ENCODE measurements at regions not wholly inside any gene's neighbourhood (a gene's known extent, or its start where the extent isn't known, plus 50 kb on each side); places are given as distances from the start of the nearest gene placed in this dataset.

- no peak for FAIRE-seq
These were observed 1031.0 kb upstream of the PCDH9 start for GRCh38 chr13:68261105-68261504.

GRCh38 chr13:68257111-68257842 lies 1027.1 kb upstream of the PCDH9 start:
- FAIRE-seq: no peak

GRCh38 chr13:68254151-68254550 lies 1024.0 kb upstream of the PCDH9 start:
- FAIRE-seq: no peak

GRCh38 chr13:68234274-68234673 lies 1004.1 kb upstream of the PCDH9 start:
- no peak for FAIRE-seq

- no peak for FAIRE-seq
These were observed 1002.4 kb upstream of the PCDH9 start for GRCh38 chr13:68232351-68233130.

- no peak for FAIRE-seq
These were observed 984.7 kb upstream of the PCDH9 start for GRCh38 chr13:68214691-68215415.

GRCh38 chr13:68199271-68199670 lies 969.1 kb upstream of the PCDH9 start:
- no peak for FAIRE-seq

GRCh38 chr13:68190818-68191217 lies 960.7 kb upstream of the PCDH9 start:
- FAIRE-seq: no peak

GRCh38 chr13:68185444-68186141 lies 955.5 kb upstream of the PCDH9 start:
- FAIRE-seq: peak; percentile 15

- FAIRE-seq: no peak
These were observed 946.3 kb upstream of the PCDH9 start for GRCh38 chr13:68176475-68176874.

- FAIRE-seq: no peak
These were observed 944.8 kb upstream of the PCDH9 start for GRCh38 chr13:68174893-68175292.

- no peak for FAIRE-seq
These were observed 943.0 kb upstream of the PCDH9 start for GRCh38 chr13:68173111-68173510.

GRCh38 chr13:68170961-68171360 lies 940.8 kb upstream of the PCDH9 start:
- no peak for FAIRE-seq

- no peak for FAIRE-seq
These were observed 938.3 kb upstream of the PCDH9 start for GRCh38 chr13:68168448-68168847.

GRCh38 chr13:68160466-68160865 lies 930.3 kb upstream of the PCDH9 start:
- no peak for FAIRE-seq

GRCh38 chr13:68152414-68152813 lies 922.3 kb upstream of the PCDH9 start:
- no peak for FAIRE-seq

GRCh38 chr13:68145852-68146251 lies 915.7 kb upstream of the PCDH9 start:
- no peak for FAIRE-seq

GRCh38 chr13:68128297-68128915 lies 898.3 kb upstream of the PCDH9 start:
- no peak for FAIRE-seq

GRCh38 chr13:68125087-68125480 lies 894.9 kb upstream of the PCDH9 start:
- FAIRE-seq: no peak

- no peak for FAIRE-seq
These were observed 894.4 kb upstream of the PCDH9 start for GRCh38 chr13:68124437-68125086.

GRCh38 chr13:68110178-68110768 lies 880.1 kb upstream of the PCDH9 start:
- FAIRE-seq: no peak

- FAIRE-seq: no peak
These were observed 877.5 kb upstream of the PCDH9 start for GRCh38 chr13:68107667-68108066.

Data from G401.6 (cell line).